IMR-90 (cell line): ENCODE measurements at regions not wholly inside any gene's neighbourhood (a gene's known extent, or its start where the extent isn't known, plus 50 kb on each side); places are given as distances from the start of the nearest gene placed in this dataset.

ENCODE experiments used
- ATAC-seq: fragments of 200-7000 bp; cut with Tn5 transposase; 2 replicates; pipeline ENCODE4 v1.9.1; 2020; ENCODE audit warnings: low read depth, mild to moderate bottlenecking, moderate library complexity
- BruUV-seq: library from RNA; stranded (reverse); fragments of 400-500 nt; replicated peaks from 2 replicates; lab custom pipeline; 2021; lab: Mats Ljungman, UMichigan
- CTCF ChIA-PET: fragments of 300-600 bp; formaldehyde crosslinking; extraction: SDS; loops from one replicate; lab custom pipeline; 2021; ENCODE audit warnings: antibody characterized with exemption; lab: Yijun Ruan, JAX
- POLR2A ChIA-PET: fragments of 300-600 bp; sonication (Branson Sonifier 250); formaldehyde crosslinking; loops from one replicate; lab custom pipeline; 2022; ENCODE audit warnings: antibody characterized with exemption; ENCODE audit not compliant: unreplicated experiment; lab: Charles Lee
- DNase-seq: peaks from one replicate; pipeline ENCODE4 v3.0.0; 2013
- H2AFZ ChIP-seq: replicated peaks from 2 replicates; pipeline ENCODE3; 2013; ENCODE audit warnings: low read length, mild to moderate bottlenecking; ENCODE audit not compliant: poor library complexity
- H2AK5ac ChIP-seq: 2 replicates; pipeline ENCODE4 v1.6.1; 2013; ENCODE audit warnings: low read depth, low read length, inconsistent platforms
- H2AK9ac ChIP-seq: replicated peaks from 2 replicates; pipeline ENCODE3; 2013; ENCODE audit warnings: mild to moderate bottlenecking, low read depth, low read length, moderate library complexity; ENCODE audit not compliant: poor library complexity
- H2BK120ac ChIP-seq: 2 replicates; pipeline ENCODE4 v1.6.1; 2013; ENCODE audit warnings: low read depth, low read length, inconsistent platforms
- H2BK15ac ChIP-seq: 3 replicates; pipeline ENCODE4 v1.6.1; 2013; ENCODE audit warnings: low read depth, low read length, inconsistent platforms
- H2BK20ac ChIP-seq: 2 replicates; pipeline ENCODE4 v1.6.1; 2013; ENCODE audit warnings: low read depth, mild to moderate bottlenecking, inconsistent platforms, low read length, moderate library complexity
- H2BK5ac ChIP-seq: 2 replicates; pipeline ENCODE4 v1.6.1; 2013; ENCODE audit warnings: mild to moderate bottlenecking, low read depth, low read length, inconsistent platforms; ENCODE audit not compliant: poor library complexity, severe bottlenecking
- H3K14ac ChIP-seq: replicated peaks from 2 replicates; pipeline ENCODE4 v1.6.1; 2013; ENCODE audit warnings: low read depth, low read length, inconsistent platforms
- H3K18ac ChIP-seq: 2 replicates; pipeline ENCODE4 v1.6.1; 2013; ENCODE audit warnings: low read depth, low read length, control low read depth
- H3K23ac ChIP-seq: 2 replicates; pipeline ENCODE4 v1.6.1; 2013; ENCODE audit warnings: low read depth, low read length, inconsistent platforms
- H3K27ac ChIP-seq: 2 replicates; pipeline ENCODE4 v1.5.1; 2013; ENCODE audit warnings: mild to moderate bottlenecking, control low read depth, low read length; ENCODE audit not compliant: insufficient read depth
- H3K27me3 ChIP-seq: 2 replicates; pipeline ENCODE4 v1.6.1; 2013; ENCODE audit warnings: low read length; ENCODE audit not compliant: control insufficient read depth, insufficient read depth
- H3K36me3 ChIP-seq: 2 replicates; pipeline ENCODE4 v1.6.1; 2013; ENCODE audit warnings: low read length, mixed read lengths; ENCODE audit not compliant: control insufficient read depth, insufficient read depth
- H3K4ac ChIP-seq: 2 replicates; pipeline ENCODE4 v1.6.1; 2013; ENCODE audit warnings: low read depth, low read length, inconsistent platforms
- H3K4me1 ChIP-seq: 2 replicates; pipeline ENCODE4 v1.6.1; 2013; ENCODE audit warnings: low read length, mixed read lengths; ENCODE audit not compliant: control insufficient read depth, insufficient read depth
- H3K4me2 ChIP-seq: 2 replicates; pipeline ENCODE4 v1.6.1; 2013; ENCODE audit warnings: low read depth, mild to moderate bottlenecking, control low read depth, low read length, moderate library complexity
- H3K4me3 ChIP-seq: 2 replicates; pipeline ENCODE4 v1.5.1; 2013; ENCODE audit warnings: low read depth, mild to moderate bottlenecking, control low read depth, low read length, moderate library complexity; ENCODE audit not compliant: insufficient read depth
- H3K56ac ChIP-seq: 2 replicates; pipeline ENCODE4 v1.6.1; 2013; ENCODE audit warnings: low read length, inconsistent platforms; ENCODE audit not compliant: insufficient read depth; ENCODE audit errors: extremely low read depth
- H3K79me1 ChIP-seq, 2 experiments: 2 replicates each; pipeline ENCODE4 v1.6.1; 2013; ENCODE audit warnings: low read length in 2 of 2, inconsistent platforms in 1 of 2, low read depth in 1 of 2
- H3K9ac ChIP-seq: 2 replicates; pipeline ENCODE4 v1.6.1; 2013; ENCODE audit warnings: low read depth, low read length, control low read depth
- H3K9me1 ChIP-seq: 2 replicates; pipeline ENCODE4 v1.6.1; 2013; ENCODE audit warnings: low read length, inconsistent platforms; ENCODE audit not compliant: insufficient read depth
- H3K9me3 ChIP-seq: 2 replicates; pipeline ENCODE4 v1.6.1; 2013; ENCODE audit warnings: low read length; ENCODE audit not compliant: control insufficient read depth, insufficient read depth
- H4K20me1 ChIP-seq: 2 replicates; pipeline ENCODE4 v1.6.1; 2013; ENCODE audit warnings: low read length, inconsistent platforms; ENCODE audit not compliant: insufficient read depth
- H4K5ac ChIP-seq: 2 replicates; pipeline ENCODE4 v1.6.1; 2013; ENCODE audit warnings: mild to moderate bottlenecking, low read depth, low read length, control low read depth
- H4K8ac ChIP-seq, 2 experiments: 2 replicates each; pipeline ENCODE4 v1.6.1; 2013; ENCODE audit warnings: low read depth in 2 of 2, low read length in 2 of 2, control low read depth in 1 of 2, inconsistent platforms in 1 of 2
- H4K91ac ChIP-seq: 2 replicates; pipeline ENCODE4 v1.6.1; 2013; ENCODE audit warnings: low read depth, low read length, inconsistent platforms; ENCODE audit not compliant: insufficient read depth
- CEBPB ChIP-seq: IDR thresholded peaks from 2 replicates; pipeline ENCODE4 v1.6.1; 2012; ENCODE audit warnings: low read depth, low read length, improper control_type of control experiment
- MAZ ChIP-seq: IDR thresholded peaks from 2 replicates; pipeline ENCODE4 v1.6.1; 2012; ENCODE audit warnings: low read depth, mild to moderate bottlenecking, low read length, improper control_type of control experiment, moderate library complexity, borderline replicate concordance
- WGBS, 2 experiments: methylation state at CpG; one replicate each; pipeline versions ENCODE4 v1.1.5 to v1.1.7; 2013; ENCODE audit warnings: missing lambda C conversion rate in 2 of 2; ENCODE audit not compliant: insufficient read length in 1 of 2; ENCODE audit errors: extremely low coverage in 2 of 2; 5-methylcytosine and 5-hydroxymethylcytosine counted together
- dilution Hi-C: fragments of 300-500 bp; cut with HindIII; formaldehyde crosslinking; loops from one replicate; pipeline ENCODE4 v1.14.3; 2018; ENCODE audit warnings: low sequenced_read_pairs; ENCODE audit not compliant: unreplicated experiment
- in situ Hi-C: fragments of 300-500 bp; cut with MboI; formaldehyde crosslinking; loops from 3 replicates; pipeline ENCODE4 v1.14.3; 2019; ENCODE audit warnings: low sequenced_read_pairs, inconsistent platforms, mixed read lengths
- intact Hi-C: fragments of 100-400 bp; cut with micrococcal nuclease; formaldehyde crosslinking; loops from 2 replicates; pipeline ENCODE4 v1.10.0; 2022

DNA sequence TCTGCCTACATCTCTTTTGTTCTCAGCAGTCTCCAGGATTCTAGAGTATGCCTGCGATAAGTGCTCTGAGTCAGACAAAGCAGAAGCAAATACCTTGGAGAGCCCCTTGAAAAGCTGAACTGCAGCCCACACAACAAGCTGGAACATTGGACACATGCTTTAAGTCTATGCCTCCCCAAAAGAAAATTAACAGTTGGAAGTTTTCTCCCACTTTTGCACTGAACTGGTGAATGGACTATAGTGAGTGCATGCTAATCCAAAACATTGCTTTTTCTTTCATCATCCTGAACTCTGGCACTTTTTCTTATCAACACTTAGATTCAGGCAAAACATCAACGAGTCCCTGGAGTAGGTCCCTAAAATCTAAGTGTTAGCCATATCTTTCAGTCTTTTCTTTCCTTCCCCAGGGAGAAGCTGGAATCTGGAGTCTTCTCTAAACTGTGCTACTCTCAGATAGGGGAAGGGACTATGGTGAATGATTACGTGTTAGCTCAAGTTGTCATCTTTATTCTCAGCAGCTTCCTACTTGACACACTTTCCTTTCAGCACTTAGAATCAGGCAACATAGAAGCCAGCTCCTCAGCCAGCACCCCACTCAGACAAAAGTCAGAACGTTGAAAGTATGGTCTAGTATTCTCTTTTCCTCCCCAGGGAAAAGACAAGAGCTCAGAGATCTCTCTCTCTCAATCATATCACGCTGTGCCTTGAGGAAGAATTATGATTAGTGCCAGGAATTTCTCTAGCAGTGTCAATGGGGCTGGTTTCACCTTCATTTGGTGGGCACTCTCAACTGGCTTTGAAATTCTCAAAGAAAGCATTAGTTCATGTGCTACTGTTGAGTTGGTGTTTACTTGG lies 811.0 kb upstream of the GJE1 start:
- no TSS peak for BruUV-seq
- Histone ChIP-seq H3K27ac (peak overlapping the region; percentile 24), H3K36me3 (no peaks in the 10 kb centered on the region), H3K27me3 (no peaks in the 10 kb centered on the region), H3K9ac (0 out of 2 replicates have a peak overlapping the region, but pooled peaks have one; percentile 2), H4K91ac (peak overlapping the region; percentile 42), H2AFZ (peak overlapping the region; percentile 9), H2BK20ac (peak overlapping the region; percentile 83), H2BK15ac (peak overlapping the region; percentile 52), H3K9me1 (no peaks in the 10 kb centered on the region), H3K18ac (peak overlapping the region; percentile 24; the same call in 1 of the 2 replicates), H2BK120ac (peak overlapping the region; percentile 77), H3K4me2 (peak overlapping the region; percentile 6; the same call in 1 of the 2 replicates), H3K4ac (peak overlapping the region; percentile 73), H3K4me1 (peaks cover 9% of the 10 kb centered on the region; the same call in 1 of the 2 replicates), H3K79me1 (no peaks in the 10 kb centered on the region), H3K14ac (peak overlapping the region; percentile 26), H3K56ac (no peak overlapping the region), H4K20me1 (no peaks in the 10 kb centered on the region), H4K5ac (0 out of 2 replicates have a peak overlapping the region, but pooled peaks have one; percentile 4), H2BK5ac (peak overlapping the region; percentile 2), H2AK5ac (no peak overlapping the region), H3K9me3 (no peaks in the 10 kb centered on the region), H4K8ac (peak overlapping the region; percentile 2 to 19), H2AK9ac (no peak overlapping the region), H3K23ac (peak overlapping the region; percentile 21; the same call in 1 of the 2 replicates), H3K4me3 (no peak overlapping the region)
- dilution Hi-C loops = no loop called here
- TF ChIP-seq CEBPB = peak; percentile 45; the same call in 1 of the 2 replicates
- TF ChIP-seq MAZ = no peak
- peak; percentile 40 for DNase-seq
- CTCF ChIA-PET = no interaction called here
- in situ Hi-C loops = no loop called here
- intact Hi-C loops = loop anchor here (10.0 kb wide), 1 partner anchor 1947 kb away; the partner anchor contains the start of gene CITED2
- POLR2A ChIA-PET = no interaction called here
- no CpG with 5 or more reads among the region's 5 CpGs for WGBS, 2 experiments
- ATAC-seq = peak; percentile 28; the same call in 1 of the 2 replicates
